Urinary bladder (tissue), 3 donors: ENCODE measurements at regions not wholly inside any gene's neighbourhood (a gene's known extent, or its start where the extent isn't known, plus 50 kb on each side); places are given as distances from the start of the nearest gene placed in this dataset.

Source experiments
- DNase-seq: peaks from one replicate; pipeline ENCODE4 v3.0.0-alpha.2; 2015; ENCODE audit errors: extremely low spot score
- H3K27ac ChIP-seq: one replicate; pipeline ENCODE4 v1.5.1; 2013; ENCODE audit warnings: low read depth, mild to moderate bottlenecking, moderate library complexity
- H3K36me3 ChIP-seq: one replicate; pipeline ENCODE4 v1.6.1; 2013; ENCODE audit warnings: mild to moderate bottlenecking, moderate library complexity; ENCODE audit not compliant: insufficient read depth
- H3K4me1 ChIP-seq: one replicate; pipeline ENCODE4 v1.6.1; 2013; ENCODE audit warnings: mild to moderate bottlenecking, moderate library complexity; ENCODE audit not compliant: insufficient read depth
- H3K4me3 ChIP-seq: one replicate; pipeline ENCODE4 v1.5.1; 2013; ENCODE audit warnings: low read depth, low read length
- WGBS: extraction: QIAGEN DNeasy Blood & Tissue Kit; methylation state at CpG from one replicate; pipeline ENCODE4 v1.1.7; 2013; 5-methylcytosine and 5-hydroxymethylcytosine counted together
- donor health status: healthy with polysubstance abuse.
- donor health status: healthy.

- no peak overlapping the region for H3K27ac ChIP-seq
- WGBS: 80% methylated on average over 5 of the region's 5 CpGs
- H3K4me3 ChIP-seq: no peak overlapping the region
- DNase-seq: no peak
- H3K36me3 ChIP-seq: no peaks in the 10 kb centered on the region
- H3K4me1 ChIP-seq: no peaks in the 10 kb centered on the region
Measured at GRCh38 chr7:155220903-155221302, 76.8 kb upstream of the INSIG1 start.

GRCh38 chr7:155221547-155221946 lies 76.1 kb upstream of the INSIG1 start:
- no peak for DNase-seq
- WGBS: 78% methylated on average over 4 of the region's 4 CpGs

GRCh38 chr7:155222061-155222460 lies 75.6 kb upstream of the INSIG1 start:
- H3K36me3 ChIP-seq: no peaks in the 10 kb centered on the region
- H3K4me3 ChIP-seq: no peak overlapping the region
- WGBS: 55% methylated on average over 2 of the region's 2 CpGs
- no peaks in the 10 kb centered on the region for H3K4me1 ChIP-seq
- no peak for DNase-seq
- H3K27ac ChIP-seq: no peak overlapping the region

More at GRCh38 chr7:155221547-155221946, 76.1 kb upstream of the INSIG1 start:
- Histone ChIP-seq H3K4me3 (no peak overlapping the region), H3K27ac (no peak overlapping the region), H3K4me1 (no peaks in the 10 kb centered on the region), H3K36me3 (no peaks in the 10 kb centered on the region)

- Histone ChIP-seq H3K4me3 (no peak overlapping the region), H3K4me1 (no peaks in the 10 kb centered on the region), H3K27ac (no peak overlapping the region), H3K36me3 (no peaks in the 10 kb centered on the region)
- no peak for DNase-seq
- WGBS: 81% methylated on average over 5 of the region's 5 CpGs
Measured at GRCh38 chr7:155222573-155222972, 75.1 kb upstream of the INSIG1 start.

GRCh38 chr7:155223021-155223420 lies 74.7 kb upstream of the INSIG1 start:
- 91% methylated on average over 12 of the region's 12 CpGs for WGBS
- Histone ChIP-seq H3K4me3 (no peak overlapping the region), H3K4me1 (no peaks in the 10 kb centered on the region)

GRCh38 chr7:155223503-155223902 lies 74.2 kb upstream of the INSIG1 start:
- H3K36me3 ChIP-seq: no peaks in the 10 kb centered on the region
- no peaks in the 10 kb centered on the region for H3K4me1 ChIP-seq
- no peak overlapping the region for H3K27ac ChIP-seq
- 69% methylated on average over 3 of the region's 3 CpGs for WGBS
- DNase-seq: no peak
- H3K4me3 ChIP-seq: no peak overlapping the region

More at GRCh38 chr7:155223021-155223420, 74.7 kb upstream of the INSIG1 start:
- Histone ChIP-seq H3K36me3 (no peaks in the 10 kb centered on the region), H3K27ac (no peak overlapping the region)
- DNase-seq: no peak

GRCh38 chr7:155224116-155224811 lies 73.4 kb upstream of the INSIG1 start:
- no peaks in the 10 kb centered on the region for H3K4me1 ChIP-seq

GRCh38 chr7:155225095-155225494 lies 72.6 kb upstream of the INSIG1 start:
- Histone ChIP-seq H3K4me3 (no peak overlapping the region), H3K27ac (no peak overlapping the region), H3K36me3 (no peaks in the 10 kb centered on the region), H3K4me1 (no peaks in the 10 kb centered on the region)
- no peak for DNase-seq
- WGBS: 82% methylated on average over 11 of the region's 11 CpGs

More at GRCh38 chr7:155224116-155224811, 73.4 kb upstream of the INSIG1 start:
- no peak for DNase-seq
- WGBS: 60% methylated on average over 12 of the region's 12 CpGs
- H3K27ac ChIP-seq: no peak overlapping the region
- no peak overlapping the region for H3K4me3 ChIP-seq
- no peaks in the 10 kb centered on the region for H3K36me3 ChIP-seq

- no peaks in the 10 kb centered on the region for H3K36me3 ChIP-seq
- H3K4me3 ChIP-seq: no peak overlapping the region
- H3K4me1 ChIP-seq: no peaks in the 10 kb centered on the region
- DNase-seq: no peak
- WGBS: 89% methylated on average over 14 of the region's 14 CpGs
- no peak overlapping the region for H3K27ac ChIP-seq
Measured at GRCh38 chr7:155225516-155225915, 72.2 kb upstream of the INSIG1 start.

- H3K36me3 ChIP-seq: no peaks in the 10 kb centered on the region
- WGBS: 83% methylated on average over 26 of the region's 26 CpGs
- H3K4me3 ChIP-seq: no peak overlapping the region
- no peaks in the 10 kb centered on the region for H3K4me1 ChIP-seq
- no peak overlapping the region for H3K27ac ChIP-seq
- no peak for DNase-seq
Measured at GRCh38 chr7:155226261-155227003, 71.2 kb upstream of the INSIG1 start.

GRCh38 chr7:155227004-155227787 lies 70.5 kb upstream of the INSIG1 start:
- no peak overlapping the region for H3K27ac ChIP-seq
- no peak for DNase-seq
- no peaks in the 10 kb centered on the region for H3K4me1 ChIP-seq
- H3K4me3 ChIP-seq: no peak overlapping the region
- H3K36me3 ChIP-seq: no peaks in the 10 kb centered on the region
- 69% methylated on average over 27 of the region's 27 CpGs for WGBS

- no peak overlapping the region for H3K4me3 ChIP-seq
- no peaks in the 10 kb centered on the region for H3K36me3 ChIP-seq
- no peak for DNase-seq
- 73% methylated on average over 22 of the region's 22 CpGs for WGBS
- H3K4me1 ChIP-seq: no peaks in the 10 kb centered on the region
- no peak overlapping the region for H3K27ac ChIP-seq
Measured at GRCh38 chr7:155227788-155228458, 69.8 kb upstream of the INSIG1 start.

- Histone ChIP-seq H3K4me3 (no peak overlapping the region), H3K4me1 (no peaks in the 10 kb centered on the region), H3K27ac (no peak overlapping the region), H3K36me3 (no peaks in the 10 kb centered on the region)
- WGBS: 79% methylated on average over 8 of the region's 8 CpGs
- DNase-seq: no peak
Measured at GRCh38 chr7:155228459-155228845, 69.2 kb upstream of the INSIG1 start.
